GM12878 (cell line): ENCODE measurements at regions not wholly inside any gene's neighbourhood (a gene's known extent, or its start where the extent isn't known, plus 50 kb on each side); places are given as distances from the start of the nearest gene placed in this dataset.

Experiments
- ATAC-seq: fragments of 200-7000 bp; cut with Tn5 transposase; 3 replicates; pipeline ENCODE4 v1.9.1; 2020; ENCODE audit warnings: mild to moderate bottlenecking, moderate library complexity
- BruUV-seq: library from RNA; stranded (reverse); fragments of 400-500 nt; replicated peaks from 2 replicates; lab custom pipeline; 2021; lab: Mats Ljungman, UMichigan
- CTCF ChIA-PET: fragments of 300-600 bp; sonication (Branson Sonifier 250); formaldehyde crosslinking; extraction: SDS; loops from one replicate; lab custom pipeline; 2021; ENCODE audit warnings: inconsistent platforms; lab: Yijun Ruan, JAX
- POLR2A ChIA-PET: fragments of 350-600 bp; formaldehyde crosslinking; extraction: SDS; loops from one replicate; lab custom pipeline; 2021; ENCODE audit warnings: inconsistent platforms; lab: Charles Lee
- RAD21 ChIA-PET: fragments of 300-600 bp; sonication (Branson Sonifier 250); formaldehyde crosslinking; loops from one replicate; lab custom pipeline; 2023; ENCODE audit warnings: antibody characterized with exemption; ENCODE audit not compliant: unreplicated experiment; lab: Charles Lee
- SMC1A ChIA-PET: fragments of 300-600 bp; sonication (Branson Sonifier 250); formaldehyde crosslinking; loops from one replicate; lab custom pipeline; 2023; ENCODE audit not compliant: unreplicated experiment, uncharacterized antibody; lab: Charles Lee
- DNase-seq: peaks from one replicate; pipeline ENCODE4 v3.0.0-alpha.2; 2011; ENCODE audit warnings: low read depth, low spot score
- FAIRE-seq: peaks from 3 replicates; lab custom pipeline; 2011; peaks lifted over from hg19 to GRCh38; lab: Jason Lieb, UNC
- H2AFZ ChIP-seq: 2 replicates; pipeline ENCODE4 v1.6.0; 2011; ENCODE audit warnings: low read depth, low read length, control low read depth; ENCODE audit not compliant: control insufficient read depth
- H3K27ac ChIP-seq: 2 replicates; pipeline ENCODE4 v1.5.1; 2011; ENCODE audit warnings: control low read depth; ENCODE audit not compliant: control insufficient read depth, insufficient read depth
- H3K27me3 ChIP-seq, 2 experiments: replicated peaks in 1 of 2; 2 replicates each; pipeline versions ENCODE4 v1.6.0 to v1.6.1; 2011; ENCODE audit warnings: low read length in 1 of 2; ENCODE audit not compliant: control insufficient read depth in 2 of 2, insufficient read depth in 2 of 2
- H3K36me3 ChIP-seq, 2 experiments: 2 replicates each; pipeline ENCODE4 v1.5.1; 2011; ENCODE audit warnings: low read length in 1 of 2; ENCODE audit not compliant: control insufficient read depth in 2 of 2, insufficient read depth in 2 of 2
- H3K4me1 ChIP-seq: 2 replicates; pipeline ENCODE4 v1.6.1; 2011; ENCODE audit warnings: mild to moderate bottlenecking, low read length, moderate library complexity, mixed read lengths; ENCODE audit not compliant: control insufficient read depth, insufficient read depth
- H3K4me2 ChIP-seq: 2 replicates; pipeline ENCODE4 v1.6.0; 2011; ENCODE audit warnings: control low read depth; ENCODE audit not compliant: control insufficient read depth, insufficient read depth
- H3K4me3 ChIP-seq: fragments of 200-600 bp; sonication (generic); 2 replicates; pipeline ENCODE4 v1.5.1; 2016
- H3K79me2 ChIP-seq: 2 replicates; pipeline ENCODE4 v1.6.0; 2011; ENCODE audit warnings: low read length; ENCODE audit not compliant: control insufficient read depth, insufficient read depth
- H3K9ac ChIP-seq: 2 replicates; pipeline ENCODE4 v1.8.0; 2011; ENCODE audit warnings: low read length, control low read depth, mixed read lengths; ENCODE audit not compliant: control insufficient read depth, insufficient read depth
- H3K9me3 ChIP-seq: replicated peaks from 3 replicates; pipeline ENCODE4 v1.5.1; 2011; ENCODE audit warnings: mild to moderate bottlenecking, low read length; ENCODE audit not compliant: control insufficient read depth, insufficient read depth
- H4K20me1 ChIP-seq: 2 replicates; pipeline ENCODE4 v1.6.0; 2011; ENCODE audit not compliant: control insufficient read depth, insufficient read depth
- GABPA ChIP-seq: IDR thresholded peaks from 2 replicates; pipeline ENCODE4 v1.6.1; 2014; ENCODE audit warnings: antibody characterized with exemption, low read depth, mild to moderate bottlenecking, inconsistent platforms
- HSF1 ChIP-seq: fragments of 150-350 bp; IDR thresholded peaks from 2 replicates; pipeline ENCODE4 v1.6.1; 2014; ENCODE audit warnings: mild to moderate bottlenecking, low read depth, low read length
- IKZF1 ChIP-seq: fragments of 450-650 bp; conservative IDR thresholded peaks from 2 replicates; pipeline ENCODE4 v1.6.1; 2017; ENCODE audit warnings: antibody characterized with exemption, mild to moderate bottlenecking
- MTA3 ChIP-seq: IDR thresholded peaks from 2 replicates; pipeline ENCODE4 v1.6.1; 2012; ENCODE audit warnings: low read length, inconsistent platforms, borderline replicate concordance
- NR2C1 ChIP-seq: fragments of 450-650 bp; IDR thresholded peaks from 2 replicates; pipeline ENCODE4 v1.6.1; 2017; ENCODE audit warnings: antibody characterized with exemption, mild to moderate bottlenecking, moderate library complexity
- RCOR1 ChIP-seq: conservative IDR thresholded peaks from 2 replicates; pipeline ENCODE4 v1.6.1; 2012; ENCODE audit warnings: low read depth, low read length, improper control_type of control experiment
- ZNF24 ChIP-seq: fragments of 450-650 bp; IDR thresholded peaks from 2 replicates; pipeline ENCODE4 v1.6.1; 2017; ENCODE audit warnings: antibody characterized with exemption, mild to moderate bottlenecking
- WGBS: methylation state at CpG from one replicate; pipeline ENCODE4 v1.1.6; 2016; ENCODE audit warnings: low lambda C conversion rate; ENCODE audit not compliant: insufficient replicate concordance, insufficient coverage; ENCODE audit errors: missing lambda C conversion rate; 5-methylcytosine and 5-hydroxymethylcytosine counted together
- in situ Hi-C: fragments of 300-500 bp; cut with MboI; formaldehyde crosslinking; loops from 9 replicates; pipeline ENCODE4 v1.14.3; 2018; ENCODE audit warnings: mixed read lengths
- intact Hi-C: fragments of 100-400 bp; cut with micrococcal nuclease; formaldehyde crosslinking; loops from one replicate; pipeline ENCODE4 v1.14.2; 2022; ENCODE audit not compliant: unreplicated experiment
- TF ChIP-seq, protein P1 (sequence below): IDR thresholded peaks from 2 replicates; pipeline ENCODE4 v1.6.1; 2012; ENCODE audit warnings: low read length, inconsistent platforms
- TF ChIP-seq, protein P2 (sequence below): fragments of 450-650 bp; formaldehyde crosslinking; IDR thresholded peaks from 2 replicates; pipeline ENCODE4 v1.4.0; 2020; ENCODE audit warnings: mild to moderate bottlenecking, moderate library complexity

DNA sequence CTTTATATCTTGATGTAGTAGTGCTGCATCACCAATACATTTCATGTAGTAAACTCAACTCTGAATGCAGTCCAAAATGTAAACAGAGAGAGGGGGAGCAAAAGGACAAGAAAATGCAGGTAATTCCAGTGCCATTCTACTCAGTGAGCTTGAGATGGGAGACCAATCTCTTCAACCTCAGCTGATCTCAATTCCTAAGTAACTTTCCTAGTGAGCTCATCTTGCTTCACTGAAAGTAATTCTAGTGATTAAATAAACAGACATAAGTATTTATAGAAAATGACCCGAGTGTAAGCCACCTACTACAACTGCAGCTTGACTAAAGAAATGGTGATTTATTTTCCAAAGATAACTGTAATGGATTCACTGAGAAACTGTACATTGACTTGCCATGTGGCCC is 424.5 kb downstream of the DMRT2 start:
- WGBS = 0% methylated on average over 1 of the region's 1 CpG
- H3K9ac ChIP-seq = no peak overlapping the region
- RAD21 ChIA-PET = no interaction called here

More for the DNA sequence above, 424.5 kb downstream of the DMRT2 start:
- no peak for ATAC-seq
- H4K20me1 ChIP-seq = no peaks in the 10 kb centered on the region
- in situ Hi-C loops = loop anchor here (25.0 kb wide), 1 partner anchor 388 kb away; no protein-coding TSS in a partner anchor
- H3K79me2 ChIP-seq = no peaks in the 10 kb centered on the region
- no peak overlapping the region for H2AFZ ChIP-seq
- TF ChIP-seq HSF1 (no peak), RCOR1 (no peak), ZNF24 (no peak), GABPA (no peak), MTA3 (no peak), IKZF1 (no peak), NR2C1 (no peak)
- TF ChIP-seq, protein P1, sequence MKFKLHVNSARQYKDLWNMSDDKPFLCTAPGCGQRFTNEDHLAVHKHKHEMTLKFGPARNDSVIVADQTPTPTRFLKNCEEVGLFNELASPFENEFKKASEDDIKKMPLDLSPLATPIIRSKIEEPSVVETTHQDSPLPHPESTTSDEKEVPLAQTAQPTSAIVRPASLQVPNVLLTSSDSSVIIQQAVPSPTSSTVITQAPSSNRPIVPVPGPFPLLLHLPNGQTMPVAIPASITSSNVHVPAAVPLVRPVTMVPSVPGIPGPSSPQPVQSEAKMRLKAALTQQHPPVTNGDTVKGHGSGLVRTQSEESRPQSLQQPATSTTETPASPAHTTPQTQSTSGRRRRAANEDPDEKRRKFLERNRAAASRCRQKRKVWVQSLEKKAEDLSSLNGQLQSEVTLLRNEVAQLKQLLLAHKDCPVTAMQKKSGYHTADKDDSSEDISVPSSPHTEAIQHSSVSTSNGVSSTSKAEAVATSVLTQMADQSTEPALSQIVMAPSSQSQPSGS = no peak
- TF ChIP-seq, protein P2, sequence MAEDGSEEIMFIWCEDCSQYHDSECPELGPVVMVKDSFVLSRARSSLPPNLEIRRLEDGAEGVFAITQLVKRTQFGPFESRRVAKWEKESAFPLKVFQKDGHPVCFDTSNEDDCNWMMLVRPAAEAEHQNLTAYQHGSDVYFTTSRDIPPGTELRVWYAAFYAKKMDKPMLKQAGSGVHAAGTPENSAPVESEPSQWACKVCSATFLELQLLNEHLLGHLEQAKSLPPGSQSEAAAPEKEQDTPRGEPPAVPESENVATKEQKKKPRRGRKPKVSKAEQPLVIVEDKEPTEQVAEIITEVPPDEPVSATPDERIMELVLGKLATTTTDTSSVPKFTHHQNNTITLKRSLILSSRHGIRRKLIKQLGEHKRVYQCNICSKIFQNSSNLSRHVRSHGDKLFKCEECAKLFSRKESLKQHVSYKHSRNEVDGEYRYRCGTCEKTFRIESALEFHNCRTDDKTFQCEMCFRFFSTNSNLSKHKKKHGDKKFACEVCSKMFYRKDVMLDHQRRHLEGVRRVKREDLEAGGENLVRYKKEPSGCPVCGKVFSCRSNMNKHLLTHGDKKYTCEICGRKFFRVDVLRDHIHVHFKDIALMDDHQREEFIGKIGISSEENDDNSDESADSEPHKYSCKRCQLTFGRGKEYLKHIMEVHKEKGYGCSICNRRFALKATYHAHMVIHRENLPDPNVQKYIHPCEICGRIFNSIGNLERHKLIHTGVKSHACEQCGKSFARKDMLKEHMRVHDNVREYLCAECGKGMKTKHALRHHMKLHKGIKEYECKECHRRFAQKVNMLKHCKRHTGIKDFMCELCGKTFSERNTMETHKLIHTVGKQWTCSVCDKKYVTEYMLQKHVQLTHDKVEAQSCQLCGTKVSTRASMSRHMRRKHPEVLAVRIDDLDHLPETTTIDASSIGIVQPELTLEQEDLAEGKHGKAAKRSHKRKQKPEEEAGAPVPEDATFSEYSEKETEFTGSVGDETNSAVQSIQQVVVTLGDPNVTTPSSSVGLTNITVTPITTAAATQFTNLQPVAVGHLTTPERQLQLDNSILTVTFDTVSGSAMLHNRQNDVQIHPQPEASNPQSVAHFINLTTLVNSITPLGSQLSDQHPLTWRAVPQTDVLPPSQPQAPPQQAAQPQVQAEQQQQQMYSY (CRISPR knock-in tag) = no peak
- H3K4me1 ChIP-seq = peaks cover 8% of the 10 kb centered on the region
- H3K27me3 ChIP-seq = no peaks in the 10 kb centered on the region
- FAIRE-seq = no peak
- H3K36me3 ChIP-seq = no peaks in the 10 kb centered on the region
- H3K4me2 ChIP-seq = no peak overlapping the region
- ChIA-PET CTCF (no interaction called here), POLR2A (no interaction called here), SMC1A (interaction anchor here (1.2 kb wide), 1 partner anchor 204 kb away, joined by 3 read pairs; no protein-coding TSS in a partner anchor)
- peaks cover 3% of the 10 kb centered on the region; the same call in 1 of the 3 replicates for H3K9me3 ChIP-seq
- no peak overlapping the region for H3K4me3 ChIP-seq
- H3K27ac ChIP-seq = no peak overlapping the region
- BruUV-seq = no TSS peak
- intact Hi-C loops = no loop called here
- DNase-seq = no peak
